Activated CD4-positive, alpha-beta T cell treated with anti-CD3 and anti-CD28 coated beads for 4 hours (primary cell): ENCODE measurements at regions not wholly inside any gene's neighbourhood (a gene's known extent, or its start where the extent isn't known, plus 50 kb on each side); places are given as distances from the start of the nearest gene placed in this dataset.

Experiments used
- DNase-seq, 2 donors: peaks; one replicate each; pipeline ENCODE4 v3.0.0-alpha.2; 2020

DNA sequence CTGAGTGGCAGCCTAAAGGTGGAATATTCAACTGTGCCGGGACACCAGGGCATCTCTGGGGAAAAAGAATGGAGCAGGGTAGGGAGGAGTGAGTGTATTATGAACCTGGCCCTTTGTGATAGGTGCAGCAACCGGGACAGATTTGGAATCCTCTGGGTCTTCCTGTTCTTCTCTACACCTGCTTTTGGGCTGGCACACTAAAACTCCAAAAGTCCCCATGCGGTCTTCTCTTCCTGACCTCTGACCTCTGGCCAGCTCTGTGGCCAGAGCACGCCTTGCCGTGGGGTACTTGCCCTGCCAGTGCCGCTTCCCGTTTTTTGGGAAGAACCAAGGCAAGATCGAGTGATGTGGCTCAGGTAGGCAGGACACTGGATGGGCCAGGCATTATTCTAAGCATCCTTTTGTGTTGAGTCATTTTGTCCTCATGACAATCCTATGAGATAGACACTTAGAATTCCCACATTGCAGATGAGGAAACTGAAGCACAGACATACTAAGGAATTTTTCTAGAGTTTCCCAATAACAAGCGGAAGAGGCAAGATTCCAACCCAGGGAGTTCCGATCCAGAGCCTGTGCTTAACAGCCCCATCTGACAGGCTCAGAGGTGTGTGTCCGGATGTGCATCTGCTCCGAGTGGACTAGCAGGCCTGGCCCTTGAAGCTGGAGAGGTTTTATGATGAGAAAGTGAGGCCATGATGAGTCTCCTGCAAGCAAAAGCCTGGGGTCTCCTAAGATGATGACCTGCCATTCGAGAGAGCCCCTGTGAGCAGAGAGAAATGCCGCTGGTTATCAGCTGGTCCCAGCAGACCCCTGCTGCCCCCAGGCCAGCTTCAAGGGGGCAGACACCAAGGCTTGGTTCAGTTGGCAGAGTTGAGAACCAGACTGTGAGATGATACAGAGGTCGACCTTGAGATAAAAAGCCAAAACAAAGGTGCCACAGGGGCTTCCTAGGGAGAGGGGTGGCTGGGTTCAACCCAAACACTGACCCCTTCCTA lies 67.9 kb upstream of the ESRRB start:
- DNase-seq = no peak

- no peak for DNase-seq
Measured at GRCh38 chr14:76309572-76310162, 66.3 kb upstream of the ESRRB start.

DNA sequence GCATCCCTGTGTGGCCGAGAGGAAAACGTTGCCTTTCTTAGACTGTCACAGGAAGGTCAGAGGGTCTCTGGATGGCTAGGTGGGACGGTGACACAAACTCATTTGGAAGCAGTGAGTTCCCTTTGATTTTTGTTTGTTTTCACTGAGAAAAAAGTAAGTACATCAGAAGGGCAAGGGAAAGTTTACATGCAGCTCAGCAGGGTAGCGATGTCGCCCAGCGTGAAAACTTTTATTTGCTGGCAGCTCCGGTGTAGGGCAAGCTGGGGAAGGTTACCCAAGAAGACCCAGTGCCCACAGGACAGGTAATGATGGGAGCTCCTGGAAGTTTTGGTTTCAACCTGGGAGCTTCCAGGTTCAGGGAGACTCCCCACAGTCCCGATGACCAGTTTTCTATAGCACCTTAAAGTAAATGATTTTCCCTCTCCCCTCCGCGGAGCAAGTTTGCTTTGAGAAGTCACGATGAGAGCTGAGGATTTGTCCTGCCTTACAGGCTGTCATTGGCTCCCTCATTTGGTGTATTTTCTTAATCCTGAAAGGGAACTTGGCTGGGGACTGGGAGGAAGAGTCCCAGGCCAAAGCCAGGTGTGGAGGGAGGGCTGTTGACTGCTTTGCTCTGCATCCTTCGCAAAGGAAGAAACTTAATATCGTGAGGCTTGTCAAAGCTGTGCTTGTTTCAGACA lies 64.7 kb upstream of the ESRRB start:
- DNase-seq = no peak

DNA sequence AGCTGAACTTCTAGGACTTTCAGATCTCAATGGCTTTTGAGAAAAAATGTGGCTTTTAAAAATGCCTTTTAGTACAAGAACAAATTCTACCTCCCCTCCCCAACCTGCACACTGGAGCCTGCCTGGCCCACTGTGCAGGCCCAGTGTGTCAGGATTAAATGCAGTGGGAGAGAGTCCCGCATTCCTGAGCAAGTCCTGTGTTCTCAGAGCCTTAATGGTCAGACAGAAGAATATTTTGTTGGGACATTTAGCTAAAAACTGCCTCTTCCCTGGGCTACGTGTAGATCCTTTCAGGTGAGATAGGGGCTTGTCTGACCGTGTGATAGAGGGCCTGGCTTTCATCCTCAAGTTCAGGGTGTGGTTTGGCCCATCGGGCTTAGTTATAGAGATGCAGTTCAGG lies 63.1 kb upstream of the ESRRB start:
- DNase-seq = no peak

DNA sequence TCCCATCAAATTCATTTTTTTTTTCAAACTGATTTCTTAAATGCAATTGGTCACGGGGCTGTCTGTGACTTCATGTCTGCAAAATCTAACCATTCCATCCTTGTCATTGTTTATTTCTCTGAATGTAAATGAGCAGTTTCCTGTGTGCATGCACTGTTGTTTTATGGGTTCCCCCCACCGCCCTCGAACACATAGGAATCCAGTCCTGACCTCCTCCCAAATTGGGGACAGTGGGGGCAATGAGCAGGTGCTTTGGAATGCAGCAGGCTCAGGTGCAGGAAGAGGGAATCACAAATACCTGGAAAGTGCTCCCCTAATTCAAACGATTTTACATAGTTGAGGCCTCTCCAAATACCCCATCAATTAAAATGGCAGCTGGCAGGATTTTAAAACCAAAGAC lies 62.6 kb upstream of the ESRRB start:
- no peak for DNase-seq

GRCh38 chr14:76313852-76314251 lies 62.1 kb upstream of the ESRRB start:
- no peak for DNase-seq

GRCh38 chr14:76314521-76315034 lies 61.4 kb upstream of the ESRRB start:
- no peak for DNase-seq

DNA sequence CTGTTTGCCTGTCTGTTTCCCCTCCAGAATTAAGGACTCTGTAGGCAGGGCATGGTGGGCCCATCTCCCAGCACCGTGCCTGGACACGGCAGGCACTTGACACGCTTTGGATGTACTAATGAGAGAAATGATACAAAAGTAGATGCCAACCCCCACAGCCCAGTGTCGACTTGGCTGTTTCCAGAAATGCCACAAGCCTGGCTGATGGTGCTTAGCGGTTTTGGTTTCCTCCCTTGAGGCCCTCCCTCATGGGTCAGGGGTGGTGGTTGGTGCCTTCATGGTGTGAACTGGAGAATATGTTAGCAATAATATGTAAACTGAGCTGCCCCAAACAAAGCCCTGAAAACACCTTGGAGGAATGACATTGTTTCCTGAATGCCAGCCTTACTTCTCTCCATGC lies 55.5 kb upstream of the ESRRB start:
- no peak for DNase-seq

DNA sequence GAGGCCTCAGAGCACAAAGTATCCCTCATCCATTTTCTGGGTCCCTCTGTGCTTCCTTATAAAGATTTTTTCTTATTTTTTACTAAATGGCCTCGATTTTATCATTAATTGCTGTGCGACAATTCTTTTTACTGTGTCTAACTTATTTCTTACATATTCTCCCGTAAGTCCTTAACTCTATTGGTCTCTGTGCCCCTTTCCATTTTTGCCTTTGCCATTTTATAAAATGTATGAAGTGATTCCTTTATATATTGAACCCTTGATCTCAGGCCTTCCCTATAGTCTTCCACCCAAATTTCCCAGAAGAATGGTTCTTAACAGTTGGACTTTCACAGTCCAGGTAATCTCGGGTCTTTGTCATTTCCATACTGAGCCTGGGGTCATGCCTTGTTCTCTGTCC lies 55.0 kb upstream of the ESRRB start:
- no peak for DNase-seq

GRCh38 chr14:76322594-76323220 lies 53.2 kb upstream of the ESRRB start:
- DNase-seq = no peak

GRCh38 chr14:76323331-76324050 lies 52.4 kb upstream of the ESRRB start:
- no peak for DNase-seq

DNA sequence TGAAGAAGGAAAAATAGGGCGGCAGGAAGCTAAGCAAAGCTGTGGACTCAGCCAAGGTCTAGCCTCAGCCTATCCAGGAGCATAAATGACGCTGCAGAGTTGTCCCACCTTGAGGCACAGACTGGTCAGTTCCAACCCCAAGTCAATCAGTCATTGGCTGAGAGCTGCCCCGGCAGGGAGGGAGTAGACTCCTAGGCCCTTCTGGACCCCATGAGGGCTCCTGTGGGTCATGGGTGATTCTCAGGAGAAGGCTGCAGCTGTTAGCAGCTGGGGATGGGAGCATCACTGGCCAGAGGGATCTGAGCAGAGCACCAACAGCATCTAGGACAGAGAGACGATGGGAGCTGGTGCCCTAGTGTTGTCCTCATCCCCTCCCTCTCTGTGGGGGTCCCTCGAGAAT lies 51.8 kb upstream of the ESRRB start:
- no peak for DNase-seq
